Lower leg skin (tissue), 4 donors: ENCODE measurements at regions not wholly inside any gene's neighbourhood (a gene's known extent, or its start where the extent isn't known, plus 50 kb on each side); places are given as distances from the start of the nearest gene placed in this dataset.

ENCODE experiments used
- DNase-seq, 2 donors: peaks; one replicate each; pipeline ENCODE4 v3.0.0-alpha.2; 2019; ENCODE audit warnings: low spot score in 2 of 2
- H3K4me3 ChIP-seq: fragments of 200-600 bp; sonication (generic); 2 replicates; pipeline ENCODE4 v1.5.1; 2017; ENCODE audit warnings: mild to moderate bottlenecking, low read depth; ENCODE audit not compliant: poor library complexity, severe bottlenecking
- POLR2A ChIP-seq, 2 donors: fragments of 450-650 bp; IDR thresholded peaks; one replicate each; pipeline ENCODE4 v1.6.1; 2016 to 2017; ENCODE audit warnings: antibody characterized with exemption in 2 of 2, mild to moderate bottlenecking in 1 of 2, moderate library complexity in 1 of 2
- WGBS, 2 donors: methylation state at CpG; one replicate each; pipeline ENCODE4 v1.1.5; 2018; 5-methylcytosine and 5-hydroxymethylcytosine counted together
- intact Hi-C: fragments of 100-400 bp; cut with DNase I; formaldehyde crosslinking; loops from one replicate; pipeline ENCODE4 v1.15.0; 2023; ENCODE audit warnings: low total_unique reads
- TF ChIP-seq, protein P1 (sequence below), 3 donors: fragments of 450-650 bp; IDR thresholded peaks; one replicate each; pipeline ENCODE4 v1.5.1; 2016; ENCODE audit warnings: antibody characterized with exemption in 3 of 3, mild to moderate bottlenecking in 3 of 3, moderate library complexity in 2 of 3

DNA sequence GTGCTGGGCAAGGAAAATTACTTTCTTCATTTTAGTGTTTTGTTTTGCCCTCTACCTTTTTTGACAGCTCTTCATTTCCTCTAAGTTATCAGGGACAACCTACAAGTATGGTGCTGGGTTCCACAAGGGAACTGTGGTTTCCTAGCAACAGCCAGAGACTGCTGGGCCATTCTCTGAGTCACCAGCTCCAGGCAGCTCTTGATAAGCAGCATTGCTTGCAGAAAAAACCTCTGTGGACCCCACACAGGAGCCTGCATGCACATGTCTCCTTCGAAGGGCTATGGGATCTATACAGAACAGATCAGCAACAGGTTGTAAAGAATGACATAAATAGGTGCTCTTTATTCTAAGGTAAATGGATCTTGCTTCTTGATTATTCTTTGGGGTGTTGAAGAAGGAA, 81.0 kb upstream of the CCDC196 start:
- TF ChIP-seq, protein P1, sequence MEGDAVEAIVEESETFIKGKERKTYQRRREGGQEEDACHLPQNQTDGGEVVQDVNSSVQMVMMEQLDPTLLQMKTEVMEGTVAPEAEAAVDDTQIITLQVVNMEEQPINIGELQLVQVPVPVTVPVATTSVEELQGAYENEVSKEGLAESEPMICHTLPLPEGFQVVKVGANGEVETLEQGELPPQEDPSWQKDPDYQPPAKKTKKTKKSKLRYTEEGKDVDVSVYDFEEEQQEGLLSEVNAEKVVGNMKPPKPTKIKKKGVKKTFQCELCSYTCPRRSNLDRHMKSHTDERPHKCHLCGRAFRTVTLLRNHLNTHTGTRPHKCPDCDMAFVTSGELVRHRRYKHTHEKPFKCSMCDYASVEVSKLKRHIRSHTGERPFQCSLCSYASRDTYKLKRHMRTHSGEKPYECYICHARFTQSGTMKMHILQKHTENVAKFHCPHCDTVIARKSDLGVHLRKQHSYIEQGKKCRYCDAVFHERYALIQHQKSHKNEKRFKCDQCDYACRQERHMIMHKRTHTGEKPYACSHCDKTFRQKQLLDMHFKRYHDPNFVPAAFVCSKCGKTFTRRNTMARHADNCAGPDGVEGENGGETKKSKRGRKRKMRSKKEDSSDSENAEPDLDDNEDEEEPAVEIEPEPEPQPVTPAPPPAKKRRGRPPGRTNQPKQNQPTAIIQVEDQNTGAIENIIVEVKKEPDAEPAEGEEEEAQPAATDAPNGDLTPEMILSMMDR (IDR thresholded peaks at IDR 0.05) = no peak
- no peak for TF ChIP-seq POLR2A (IDR thresholded peaks at IDR 0.05)
- intact Hi-C loops = no loop called here
- no peak overlapping the region for H3K4me3 ChIP-seq
- DNase-seq = no peak
- WGBS, 2 donors = 82 to 88% methylated on average over 1 of the region's 1 CpG

DNA sequence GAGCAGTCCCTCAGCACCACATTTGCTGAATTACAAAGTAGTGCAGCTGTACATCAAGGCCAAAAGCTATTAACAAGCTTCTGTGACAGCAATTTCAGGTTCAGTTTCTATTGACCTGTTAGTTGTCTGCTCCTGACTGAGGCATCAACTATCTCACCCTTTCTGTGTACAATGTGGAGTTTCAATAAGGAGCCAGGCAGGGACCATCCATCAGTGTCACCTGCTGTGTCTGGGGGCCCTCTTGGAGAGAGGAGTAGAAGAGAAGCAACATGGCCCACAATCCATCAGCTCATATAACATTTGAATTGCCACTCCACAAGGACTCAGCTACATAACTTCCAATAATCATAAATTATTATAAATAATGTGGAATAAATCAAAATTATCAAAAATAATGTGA, 72.3 kb upstream of the CCDC196 start:
- no peak overlapping the region for H3K4me3 ChIP-seq
- intact Hi-C loops = no loop called here
- DNase-seq = no peak
- no peak for TF ChIP-seq POLR2A (IDR thresholded peaks at IDR 0.05)
- TF ChIP-seq, protein P1 (IDR thresholded peaks at IDR 0.05) = no peak

DNA sequence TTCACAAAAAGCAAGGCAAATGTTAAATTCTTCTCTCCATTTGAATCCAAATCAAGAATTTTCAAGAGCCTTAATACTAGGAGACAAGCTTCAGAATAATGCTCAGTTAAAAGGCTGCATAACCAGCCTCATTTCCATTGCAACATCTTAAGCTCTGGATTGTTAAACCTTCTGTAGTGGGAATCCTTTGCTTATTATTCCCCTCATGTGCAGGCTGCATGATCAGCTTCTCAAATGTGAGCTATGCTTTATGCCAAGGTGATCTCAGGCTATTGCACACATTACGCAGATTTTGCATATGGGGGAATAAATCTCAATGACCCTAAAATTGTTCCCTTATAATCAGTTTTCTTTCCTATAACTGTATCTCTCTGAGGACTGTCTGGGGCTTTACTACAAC, 71.7 kb upstream of the CCDC196 start:
- H3K4me3 ChIP-seq = no peak overlapping the region
- 96 to 100% methylated on average over 1 of the region's 1 CpG for WGBS, 2 donors
- DNase-seq = no peak
- intact Hi-C loops = no loop called here
- TF ChIP-seq POLR2A (IDR thresholded peaks at IDR 0.05) = no peak
- TF ChIP-seq, protein P1 (IDR thresholded peaks at IDR 0.05) = no peak

DNA sequence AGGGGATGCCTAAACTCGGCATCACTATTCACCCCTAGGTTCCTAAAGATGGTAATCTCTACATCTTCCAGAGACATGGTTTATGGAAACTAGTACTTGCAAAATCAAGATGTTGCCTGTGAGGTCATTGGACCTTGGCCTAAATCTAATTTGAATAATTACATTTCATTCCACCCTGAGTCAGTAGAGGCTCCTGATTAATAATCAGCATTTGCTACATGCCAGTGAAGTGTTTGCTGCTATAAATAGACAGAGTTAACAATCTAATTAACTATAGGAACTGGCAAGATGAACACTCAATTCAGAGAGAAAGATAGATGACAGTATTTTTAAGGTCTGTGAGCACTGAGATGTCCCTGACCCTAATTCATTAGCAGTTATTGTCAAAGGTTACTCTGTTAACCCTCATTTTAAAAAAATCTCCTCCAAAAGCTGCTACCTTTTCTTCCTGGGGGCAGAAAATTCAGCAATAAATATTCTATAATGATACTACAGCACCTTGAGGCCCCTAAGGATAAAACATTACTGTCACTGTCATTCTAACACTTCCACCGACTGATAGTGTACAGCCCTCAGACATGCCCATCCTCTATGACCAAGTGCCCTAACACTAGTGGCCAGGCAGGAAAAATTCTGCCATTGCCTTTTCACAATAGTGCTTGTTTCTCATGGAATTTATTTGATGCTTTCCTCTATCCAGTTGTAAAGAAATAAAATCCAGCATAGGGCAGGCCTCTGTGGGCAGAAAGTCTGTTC, 65.7 kb upstream of the CCDC196 start:
- WGBS, 2 donors = 59 to 60% methylated on average over 2 of the region's 2 CpGs
- H3K4me3 ChIP-seq = no peak overlapping the region
- TF ChIP-seq, protein P1 (IDR thresholded peaks at IDR 0.05) = no peak
- no peak for TF ChIP-seq POLR2A (IDR thresholded peaks at IDR 0.05)
- intact Hi-C loops = no loop called here
- DNase-seq = no peak

DNA sequence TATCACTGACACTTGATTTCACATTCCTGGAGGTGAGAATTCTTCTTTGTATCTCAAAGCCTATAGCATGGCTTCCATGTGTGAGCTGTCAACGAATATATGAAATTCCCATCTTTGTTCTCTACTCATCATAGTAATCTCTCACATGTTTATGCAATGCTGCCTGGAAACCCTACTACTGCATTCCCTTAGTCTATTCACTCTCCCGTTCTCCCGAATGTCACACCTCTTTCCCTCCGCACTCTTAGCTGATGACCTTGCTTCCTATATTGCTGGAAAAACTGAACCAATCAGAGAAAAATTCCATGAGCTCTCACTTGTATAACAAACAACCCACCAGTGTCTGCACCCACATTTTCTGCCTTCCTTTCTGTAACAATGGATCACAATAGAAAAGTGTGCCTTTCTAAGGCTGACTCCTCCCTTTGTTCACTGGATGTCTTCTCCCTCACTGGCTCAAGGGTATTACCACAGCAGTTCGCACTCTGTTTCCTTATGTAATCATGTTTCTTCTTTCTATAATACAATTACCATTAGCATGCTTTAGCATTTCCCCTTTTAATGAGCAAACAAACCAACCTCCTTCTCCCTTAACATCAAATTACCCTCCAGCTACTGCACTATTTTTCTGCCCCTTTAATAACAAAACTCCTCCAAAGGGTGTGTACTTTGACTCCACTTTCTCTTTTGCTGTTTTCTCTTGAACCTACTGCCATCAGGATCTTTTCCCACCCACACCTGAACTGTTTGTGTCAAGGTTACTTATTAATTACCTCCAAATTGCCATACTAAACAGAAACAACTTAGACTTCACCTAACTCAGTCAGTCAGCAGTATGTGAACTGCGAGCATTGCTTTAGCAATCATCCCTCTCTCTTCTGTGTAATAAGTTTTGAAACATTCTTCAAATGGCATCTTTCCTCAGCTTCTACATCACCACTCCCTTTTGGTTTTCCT, 63.9 kb upstream of the CCDC196 start:
- intact Hi-C loops = no loop called here
- WGBS, 2 donors = 79 to 83% methylated on average over 6 of the region's 6 CpGs
- TF ChIP-seq, protein P1 (IDR thresholded peaks at IDR 0.05) = no peak
- no peak for TF ChIP-seq POLR2A (IDR thresholded peaks at IDR 0.05)
- H3K4me3 ChIP-seq = no peak overlapping the region
- no peak for DNase-seq
